BJ (cell line): ENCODE measurements at regions not wholly inside any gene's neighbourhood (a gene's known extent, or its start where the extent isn't known, plus 50 kb on each side); places are given as distances from the start of the nearest gene placed in this dataset.

Experiments
- CTCF ChIA-PET: fragments of 350-600 bp; formaldehyde crosslinking; extraction: SDS; loops from one replicate; lab custom pipeline; 2021; ENCODE audit warnings: antibody characterized with exemption, inconsistent platforms; lab: Yijun Ruan, JAX
- POLR2A ChIA-PET: fragments of 300-600 bp; sonication (Branson Sonifier 250); formaldehyde crosslinking; extraction: SDS; loops from one replicate; lab custom pipeline; 2021; ENCODE audit warnings: antibody characterized with exemption; lab: Charles Lee
- DNase-seq: peaks from one replicate; pipeline ENCODE4 v3.0.0-alpha.2; 2011; ENCODE audit warnings: low read depth
- H3K27me3 ChIP-seq: 2 replicates; pipeline ENCODE4 v1.6.0; 2011; ENCODE audit warnings: low read length; ENCODE audit not compliant: control insufficient read depth, insufficient read depth
- H3K36me3 ChIP-seq: 2 replicates; pipeline ENCODE4 v1.5.1; 2011; ENCODE audit warnings: low read length; ENCODE audit not compliant: control insufficient read depth, insufficient read depth
- H3K4me3 ChIP-seq: 2 replicates; pipeline ENCODE4 v1.5.1; 2011; ENCODE audit warnings: low read depth, mild to moderate bottlenecking, control low read depth, low read length
- CTCF ChIP-seq: IDR thresholded peaks from 2 replicates; pipeline ENCODE4 v1.5.1; 2011; ENCODE audit warnings: low read depth, mild to moderate bottlenecking, control low read depth, inconsistent platforms, low read length, moderate library complexity; ENCODE audit not compliant: insufficient read depth

GRCh38 chr13:37482331-37482730 is 116.2 kb downstream of the POSTN start:
- Histone ChIP-seq H3K27me3 (no peaks in the 10 kb centered on the region), H3K4me3 (no peak overlapping the region), H3K36me3 (no peaks in the 10 kb centered on the region)
- CTCF ChIA-PET: interaction anchor here (0.9 kb wide), 1 partner anchor 10 kb away, joined by 3 read pairs; no protein-coding TSS in a partner anchor
- POLR2A ChIA-PET: no interaction called here
- no peak for TF ChIP-seq CTCF
- no peak for DNase-seq

- H3K36me3 ChIP-seq: no peaks in the 10 kb centered on the region
- no peak for TF ChIP-seq CTCF
- no peaks in the 10 kb centered on the region for H3K27me3 ChIP-seq
- CTCF ChIA-PET: no interaction called here
- no peak overlapping the region for H3K4me3 ChIP-seq
- DNase-seq: no peak
- POLR2A ChIA-PET: no interaction called here
Measured at GRCh38 chr13:37481885-37482227, 116.7 kb downstream of the POSTN start.

GRCh38 chr13:37481011-37481884 is 117.3 kb downstream of the POSTN start:
- ChIA-PET POLR2A (no interaction called here), CTCF (no interaction called here)
- DNase-seq: no peak
- no peak for TF ChIP-seq CTCF
- H3K4me3 ChIP-seq: no peak overlapping the region
- no peaks in the 10 kb centered on the region for H3K27me3 ChIP-seq
- no peaks in the 10 kb centered on the region for H3K36me3 ChIP-seq

- H3K4me3 ChIP-seq: no peak overlapping the region
- DNase-seq: no peak
- H3K36me3 ChIP-seq: no peaks in the 10 kb centered on the region
- ChIA-PET CTCF (no interaction called here), POLR2A (no interaction called here)
- no peaks in the 10 kb centered on the region for H3K27me3 ChIP-seq
- no peak for TF ChIP-seq CTCF
Measured at GRCh38 chr13:37479916-37480315, 118.7 kb downstream of the POSTN start.

- DNase-seq: no peak
- H3K4me3 ChIP-seq: no peak overlapping the region
Measured at GRCh38 chr13:37476874-37477273, 121.7 kb downstream of the POSTN start.

More at GRCh38 chr13:37476874-37477273, 121.7 kb downstream of the POSTN start:
- no peaks in the 10 kb centered on the region for H3K27me3 ChIP-seq
- no peak for TF ChIP-seq CTCF
- H3K36me3 ChIP-seq: no peaks in the 10 kb centered on the region
- POLR2A ChIA-PET: no interaction called here
- CTCF ChIA-PET: no interaction called here
